ENCODE measurements at regions not wholly inside any gene's neighbourhood (a gene's known extent, or its start where the extent isn't known, plus 50 kb on each side); places are given as distances from the start of the nearest gene placed in this dataset.

- Histone ChIP-seq H3K4me2 (replicated peaks; ENCODE audit: low read depth, low read length, poor library complexity, severe bottlenecking) (no peak overlapping the region), H3K4me3 (ENCODE audit: control extremely low read depth in 1 of 5, extremely low read depth in 1 of 5, insufficient read depth in 1 of 5, low read depth in 2 of 5, low read length in 4 of 5) (no peak overlapping the region), H2AFZ (ENCODE audit: insufficient read depth, low read depth, low read length, poor library complexity, severe bottlenecking) (no peak overlapping the region), H3K9me3 (ENCODE audit: control extremely low read depth in 1 of 3, control insufficient read depth in 2 of 3, insufficient read depth in 1 of 3, low read length in 2 of 3) (peaks cover 0 to 10% (median 2%) of the 10 kb centered on the region in 3 donors), H3K79me2 (ENCODE audit: control insufficient read depth, insufficient read depth, low read length) (no peaks in the 10 kb centered on the region), H3K27me3 (replicated peaks in 1 of 4; ENCODE audit: control extremely low read depth in 1 of 4, control insufficient read depth in 3 of 4, insufficient read depth in 4 of 4, low read length in 3 of 4) (no peaks in the 10 kb centered on the region), H4K20me1 (ENCODE audit: control insufficient read depth, insufficient read depth, low read length, poor library complexity, severe bottlenecking) (no peaks in the 10 kb centered on the region), H3K9ac (ENCODE audit: low read length) (no peak overlapping the region), H3K4me1 (ENCODE audit: control insufficient read depth in 2 of 2, insufficient read depth in 2 of 2, low read length in 2 of 2) (no peaks in the 10 kb centered on the region), H3K36me3 (replicated peaks in 1 of 2; ENCODE audit: control extremely low read depth in 1 of 2, control insufficient read depth in 1 of 2, extremely low read depth in 1 of 2, insufficient read depth in 2 of 2, low read length in 1 of 2) (no peaks in the 10 kb centered on the region), H3K27ac (ENCODE audit: low read length in 2 of 2) (no peak overlapping the region)
- no CpG with 5 or more reads among the region's 3 CpGs for WGBS (ENCODE audit: insufficient coverage)
- CTCF ChIA-PET = no interaction called here
- Mint-ChIP-seq H3K27me3 (peaks cover 3% of the 10 kb centered on the region), H3K27ac (no peak overlapping the region), H3K9me3 (ENCODE audit: insufficient read depth) (no peaks in the 10 kb centered on the region), H3K4me3 (no peak overlapping the region), H3K4me1 (no peaks in the 10 kb centered on the region)
- TF ChIP-seq, protein P1, sequence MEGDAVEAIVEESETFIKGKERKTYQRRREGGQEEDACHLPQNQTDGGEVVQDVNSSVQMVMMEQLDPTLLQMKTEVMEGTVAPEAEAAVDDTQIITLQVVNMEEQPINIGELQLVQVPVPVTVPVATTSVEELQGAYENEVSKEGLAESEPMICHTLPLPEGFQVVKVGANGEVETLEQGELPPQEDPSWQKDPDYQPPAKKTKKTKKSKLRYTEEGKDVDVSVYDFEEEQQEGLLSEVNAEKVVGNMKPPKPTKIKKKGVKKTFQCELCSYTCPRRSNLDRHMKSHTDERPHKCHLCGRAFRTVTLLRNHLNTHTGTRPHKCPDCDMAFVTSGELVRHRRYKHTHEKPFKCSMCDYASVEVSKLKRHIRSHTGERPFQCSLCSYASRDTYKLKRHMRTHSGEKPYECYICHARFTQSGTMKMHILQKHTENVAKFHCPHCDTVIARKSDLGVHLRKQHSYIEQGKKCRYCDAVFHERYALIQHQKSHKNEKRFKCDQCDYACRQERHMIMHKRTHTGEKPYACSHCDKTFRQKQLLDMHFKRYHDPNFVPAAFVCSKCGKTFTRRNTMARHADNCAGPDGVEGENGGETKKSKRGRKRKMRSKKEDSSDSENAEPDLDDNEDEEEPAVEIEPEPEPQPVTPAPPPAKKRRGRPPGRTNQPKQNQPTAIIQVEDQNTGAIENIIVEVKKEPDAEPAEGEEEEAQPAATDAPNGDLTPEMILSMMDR (IDR thresholded peaks at IDR 0.05) = no peak
- no peak for TF ChIP-seq EZH2 (IDR thresholded peaks at IDR 0.05; ENCODE audit: borderline replicate concordance, insufficient read depth, low read depth, low read length, poor library complexity, severe bottlenecking)
- ATAC-seq (ENCODE audit: low read depth) (no peak), DNase-seq (no peak)
- POLR2A ChIA-PET = no interaction called here
- intact Hi-C loops (cut with micrococcal nuclease) = no loop called here
Observed at GRCh38 chr12:22994316-22994675, 369.3 kb downstream of the ETNK1 start.

DNA sequence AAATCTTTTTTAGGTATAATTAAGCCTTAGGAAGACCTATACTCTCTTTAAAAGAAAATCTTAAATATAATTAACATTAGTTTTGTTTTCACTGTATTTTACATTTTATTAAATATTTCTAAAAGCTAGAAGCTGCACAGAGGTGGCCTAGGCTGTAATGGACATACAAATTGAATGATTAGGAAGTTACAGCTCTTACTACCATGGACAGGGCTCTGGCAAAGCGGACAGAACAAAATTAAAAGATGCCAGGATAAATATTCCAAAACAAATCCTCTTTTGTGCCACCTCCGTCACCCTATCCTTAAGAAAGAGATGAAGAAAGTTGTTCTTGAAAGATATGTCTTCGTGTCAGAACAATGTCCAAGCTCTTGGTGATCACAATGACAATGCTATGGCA lies 376.5 kb downstream of the ETNK1 start:
- no peak for TF ChIP-seq EZH2 (IDR thresholded peaks at IDR 0.05; ENCODE audit: borderline replicate concordance, insufficient read depth, low read depth, low read length, poor library complexity, severe bottlenecking)
- TF ChIP-seq, protein P1 (IDR thresholded peaks at IDR 0.05) = no peak
- Histone ChIP-seq H3K4me2 (replicated peaks; ENCODE audit: low read depth, low read length, poor library complexity, severe bottlenecking) (no peak overlapping the region), H3K27ac (ENCODE audit: low read length in 2 of 2) (no peak overlapping the region), H3K9me3 (ENCODE audit: control extremely low read depth in 1 of 3, control insufficient read depth in 2 of 3, insufficient read depth in 1 of 3, low read length in 2 of 3) (peaks cover 0 to 10% (median 4%) of the 10 kb centered on the region in 3 donors), H3K9ac (ENCODE audit: low read length) (no peak overlapping the region), H3K36me3 (replicated peaks in 1 of 2; ENCODE audit: control extremely low read depth in 1 of 2, control insufficient read depth in 1 of 2, extremely low read depth in 1 of 2, insufficient read depth in 2 of 2, low read length in 1 of 2) (no peaks in the 10 kb centered on the region), H3K4me3 (ENCODE audit: control extremely low read depth in 1 of 5, extremely low read depth in 1 of 5, insufficient read depth in 1 of 5, low read depth in 2 of 5, low read length in 4 of 5) (no peak overlapping the region), H3K4me1 (ENCODE audit: control insufficient read depth in 2 of 2, insufficient read depth in 2 of 2, low read length in 2 of 2) (no peaks in the 10 kb centered on the region), H3K27me3 (replicated peaks in 1 of 4; ENCODE audit: control extremely low read depth in 1 of 4, control insufficient read depth in 3 of 4, insufficient read depth in 4 of 4, low read length in 3 of 4) (no peaks in the 10 kb centered on the region), H3K79me2 (ENCODE audit: control insufficient read depth, insufficient read depth, low read length) (no peaks in the 10 kb centered on the region), H2AFZ (ENCODE audit: insufficient read depth, low read depth, low read length, poor library complexity, severe bottlenecking) (no peak overlapping the region), H4K20me1 (ENCODE audit: control insufficient read depth, insufficient read depth, low read length, poor library complexity, severe bottlenecking) (no peaks in the 10 kb centered on the region)
- no peak for DNase-seq
- intact Hi-C loops (cut with micrococcal nuclease) = no loop called here
- POLR2A ChIA-PET = no interaction called here
- CTCF ChIA-PET = no interaction called here
- no CpG with 5 or more reads among the region's 3 CpGs for WGBS (ENCODE audit: insufficient coverage)
- Mint-ChIP-seq H3K27me3 (peaks cover 7% of the 10 kb centered on the region), H3K9me3 (ENCODE audit: insufficient read depth) (peaks cover 3% of the 10 kb centered on the region), H3K27ac (no peak overlapping the region), H3K4me1 (no peaks in the 10 kb centered on the region), H3K4me3 (no peak overlapping the region)
- ATAC-seq (ENCODE audit: low read depth) = no peak

All from B cell (primary cell).